Activated CD4-positive, alpha-beta T cell treated with anti-CD3 and anti-CD28 coated beads, Interleukin-2, amount 10 ng/mL, durations not matched to agents 7 days and 5 days (primary cell): ENCODE measurements at regions not wholly inside any gene's neighbourhood (a gene's known extent, or its start where the extent isn't known, plus 50 kb on each side); places are given as distances from the start of the nearest gene placed in this dataset.
"Not testable (repeated sequence)": the region's sequence is repeated elsewhere in the genome, so short reads cannot be mapped to it uniquely, and the experiment has no call there.

Experiments used
- CTCF ChIA-PET: fragments of 350-600 bp; sonication (Branson Sonifier 250); formaldehyde crosslinking; loops from one replicate; lab custom pipeline; 2021; ENCODE audit warnings: antibody characterized with exemption; lab: Charles Lee
- POLR2A ChIA-PET: fragments of 350-600 bp; sonication (Branson Sonifier 250); formaldehyde crosslinking; loops from one replicate; lab custom pipeline; 2021; ENCODE audit warnings: antibody characterized with exemption; lab: Charles Lee
- DNase-seq: peaks from one replicate; pipeline ENCODE4 v3.0.0-alpha.2; 2020
- H3K27ac Mint-ChIP-seq: one replicate; pipeline ENCODE4 v1.8.0; 2021; ENCODE audit warnings: mild to moderate bottlenecking, moderate library complexity, mixed read lengths
- H3K27me3 Mint-ChIP-seq: one replicate; pipeline ENCODE4 v1.8.0; 2021; ENCODE audit warnings: mixed read lengths
- H3K36me3 Mint-ChIP-seq: one replicate; pipeline ENCODE4 v1.8.0; 2021; ENCODE audit warnings: low read depth, mixed read lengths
- H3K4me1 Mint-ChIP-seq: one replicate; pipeline ENCODE4 v1.8.0; 2021; ENCODE audit warnings: mixed read lengths
- H3K4me3 Mint-ChIP-seq: one replicate; pipeline ENCODE4 v1.8.0; 2021; ENCODE audit warnings: mild to moderate bottlenecking, moderate library complexity, mixed read lengths
- H3K9me3 Mint-ChIP-seq: one replicate; pipeline ENCODE4 v1.8.0; 2021; ENCODE audit warnings: mixed read lengths

GRCh38 chr3:15851735-15852134, 54.0 kb upstream of the ANKRD28 start:
- Mint-ChIP-seq H3K4me3 (no peak overlapping the region), H3K4me1 (peaks cover 9% of the 10 kb centered on the region), H3K27me3 (no peaks in the 10 kb centered on the region), H3K9me3 (peaks cover 5% of the 10 kb centered on the region), H3K27ac (no peak overlapping the region), H3K36me3 (peaks cover 27% of the 10 kb centered on the region)
- POLR2A ChIA-PET, result no interaction called here
- DNase-seq, result no peak
- CTCF ChIA-PET, result no interaction called here

GRCh38 chr3:15858547-15859506, 61.0 kb upstream of the ANKRD28 start:
- Mint-ChIP-seq H3K27me3 (no peaks in the 10 kb centered on the region), H3K36me3 (peaks cover 18% of the 10 kb centered on the region), H3K27ac (peak overlapping the region; percentile 78), H3K4me1 (peaks cover 36% of the 10 kb centered on the region), H3K4me3 (peak overlapping the region; percentile 99), H3K9me3 (peaks cover 5% of the 10 kb centered on the region)
- POLR2A ChIA-PET, result no interaction called here
- peak; percentile 74 for DNase-seq
- CTCF ChIA-PET, result interaction anchor here (0.6 kb wide), 1 partner anchor 423 kb away, joined by 4 read pairs; no protein-coding TSS in a partner anchor

- peak; percentile 76 for DNase-seq
- Mint-ChIP-seq H3K27ac (peak overlapping the region; percentile 98), H3K36me3 (peaks cover 11% of the 10 kb centered on the region), H3K27me3 (no peaks in the 10 kb centered on the region), H3K4me3 (peak overlapping the region; percentile 99), H3K9me3 (peaks cover 5% of the 10 kb centered on the region), H3K4me1 (peaks cover 36% of the 10 kb centered on the region)
- POLR2A ChIA-PET, result no interaction called here
- CTCF ChIA-PET, result no interaction called here
Measured at GRCh38 chr3:15859507-15860013, 61.8 kb upstream of the ANKRD28 start.

- peak; percentile 7 for DNase-seq
- Mint-ChIP-seq H3K27ac (peak overlapping the region; percentile 87), H3K36me3 (peaks cover 8% of the 10 kb centered on the region), H3K27me3 (no peaks in the 10 kb centered on the region), H3K4me3 (peak overlapping the region; percentile 99), H3K4me1 (peaks cover 33% of the 10 kb centered on the region), H3K9me3 (peaks cover 7% of the 10 kb centered on the region)
- POLR2A ChIA-PET, result no interaction called here
- CTCF ChIA-PET, result interaction anchor here (1.0 kb wide), 1 partner anchor 15 kb away, joined by 4 read pairs; no protein-coding TSS in a partner anchor
Measured at GRCh38 chr3:15860014-15860934, 62.5 kb upstream of the ANKRD28 start.

GRCh38 chr3:15861163-15861562, 63.4 kb upstream of the ANKRD28 start:
- DNase-seq, result no peak
- H3K36me3 Mint-ChIP-seq, result peaks cover 4% of the 10 kb centered on the region
- peak overlapping the region; percentile 99 for H3K4me3 Mint-ChIP-seq
- peaks cover 5% of the 10 kb centered on the region for H3K9me3 Mint-ChIP-seq
- H3K27ac Mint-ChIP-seq, result no peak overlapping the region
- no peaks in the 10 kb centered on the region for H3K27me3 Mint-ChIP-seq
- ChIA-PET POLR2A (no interaction called here), CTCF (interaction anchor here (1.0 kb wide), 2 partner anchors 14 to 97 kb away, joined by 3 to 4 read pairs; no protein-coding TSS in a partner anchor)
- H3K4me1 Mint-ChIP-seq, result peaks cover 29% of the 10 kb centered on the region

GRCh38 chr3:15872807-15873206, 75.0 kb upstream of the ANKRD28 start:
- no peak overlapping the region for H3K27ac Mint-ChIP-seq
- peaks cover 9% of the 10 kb centered on the region for H3K9me3 Mint-ChIP-seq
- POLR2A ChIA-PET, result no interaction called here
- no peak for DNase-seq
- peaks cover 17% of the 10 kb centered on the region for H3K27me3 Mint-ChIP-seq
- no peaks in the 10 kb centered on the region for H3K4me1 Mint-ChIP-seq
- H3K36me3 Mint-ChIP-seq, result peaks cover 2% of the 10 kb centered on the region
- H3K4me3 Mint-ChIP-seq, result no peak overlapping the region
- CTCF ChIA-PET, result no interaction called here

- Mint-ChIP-seq H3K4me3 (no peak overlapping the region), H3K27me3 (peaks cover 17% of the 10 kb centered on the region), H3K36me3 (peaks cover 2% of the 10 kb centered on the region), H3K9me3 (peaks cover 9% of the 10 kb centered on the region), H3K4me1 (no peaks in the 10 kb centered on the region), H3K27ac (no peak overlapping the region)
- ChIA-PET CTCF (no interaction called here), POLR2A (no interaction called here)
- DNase-seq, result no peak
Measured at GRCh38 chr3:15873415-15873814, 75.6 kb upstream of the ANKRD28 start.

GRCh38 chr3:15875016-15875689, 77.4 kb upstream of the ANKRD28 start:
- DNase-seq, result no peak
- ChIA-PET CTCF (interaction anchor here (0.6 to 1.0 kb wide), 4 partner anchors 9 to 217 kb away, joined by 3 to 5 read pairs (median 4); no protein-coding TSS in a partner anchor), POLR2A (interaction anchor here (0.7 kb wide), 1 partner anchor 78 kb away, joined by 4 read pairs; the partner anchor contains the start of gene ANKRD28)
- no peak overlapping the region for H3K27ac Mint-ChIP-seq
- peaks cover 3% of the 10 kb centered on the region for H3K9me3 Mint-ChIP-seq
- H3K36me3 Mint-ChIP-seq, result peaks cover 2% of the 10 kb centered on the region
- H3K4me1 Mint-ChIP-seq, result no peaks in the 10 kb centered on the region
- H3K27me3 Mint-ChIP-seq, result peaks cover 9% of the 10 kb centered on the region
- H3K4me3 Mint-ChIP-seq, result no peak overlapping the region

- Mint-ChIP-seq H3K9me3 (no peaks in the 10 kb centered on the region), H3K27me3 (peaks cover 4% of the 10 kb centered on the region), H3K36me3 (peaks cover 2% of the 10 kb centered on the region), H3K4me1 (no peaks in the 10 kb centered on the region), H3K4me3 (no peak overlapping the region), H3K27ac (no peak overlapping the region)
- ChIA-PET POLR2A (no interaction called here), CTCF (no interaction called here)
- no peak for DNase-seq
Measured at GRCh38 chr3:15876669-15877068, 78.9 kb upstream of the ANKRD28 start.

- peaks cover 2% of the 10 kb centered on the region for H3K36me3 Mint-ChIP-seq
- POLR2A ChIA-PET, result no interaction called here
- CTCF ChIA-PET, result interaction anchor here (0.6 to 0.9 kb wide), 2 partner anchors 13 to 394 kb away, joined by 4 to 5 read pairs; no protein-coding TSS in a partner anchor
- H3K27me3 Mint-ChIP-seq, result no peaks in the 10 kb centered on the region
- H3K4me1 Mint-ChIP-seq, result no peaks in the 10 kb centered on the region
- H3K9me3 Mint-ChIP-seq, result no peaks in the 10 kb centered on the region
- no peak overlapping the region for H3K27ac Mint-ChIP-seq
- DNase-seq, result no peak
- H3K4me3 Mint-ChIP-seq, result no peak overlapping the region
Measured at GRCh38 chr3:15877813-15878212, 80.0 kb upstream of the ANKRD28 start.

GRCh38 chr3:15879787-15880186, 82.0 kb upstream of the ANKRD28 start:
- H3K9me3 Mint-ChIP-seq, H3K27ac Mint-ChIP-seq, H3K4me1 Mint-ChIP-seq, H3K36me3 Mint-ChIP-seq, CTCF ChIA-PET, H3K27me3 Mint-ChIP-seq, H3K4me3 Mint-ChIP-seq, DNase-seq, POLR2A ChIA-PET: not testable (repeated sequence)

GRCh38 chr3:15882577-15882976, 84.8 kb upstream of the ANKRD28 start:
- Mint-ChIP-seq H3K4me3 (no peak overlapping the region), H3K27ac (no peak overlapping the region), H3K36me3 (no peaks in the 10 kb centered on the region), H3K4me1 (no peaks in the 10 kb centered on the region), H3K9me3 (peaks cover 9% of the 10 kb centered on the region), H3K27me3 (no peaks in the 10 kb centered on the region)
- ChIA-PET CTCF (interaction anchor here (1.5 kb wide), 1 partner anchor 14 kb away, joined by 3 read pairs; no protein-coding TSS in a partner anchor), POLR2A (interaction anchor here (0.6 kb wide), 1 partner anchor 39 kb away, joined by 5 read pairs; no protein-coding TSS in a partner anchor)
- DNase-seq, result no peak
